A549 (cell line): ENCODE measurements at regions not wholly inside any gene's neighbourhood (a gene's known extent, or its start where the extent isn't known, plus 50 kb on each side); places are given as distances from the start of the nearest gene placed in this dataset.

ENCODE experiments used
- EP300 ChIP-seq, 2 experiments: fragments of >200 bp; sonication (Bioruptor Twin); formaldehyde crosslinking; IDR thresholded peaks; 2 replicates in 1 of 2; 3 replicates in 1 of 2; pipeline ENCODE4 v1.6.1; 2016 to 2017
- JUNB ChIP-seq: fragments of >200 bp; sonication (Bioruptor Twin); formaldehyde crosslinking; IDR thresholded peaks from 2 replicates; pipeline ENCODE4 v1.6.1; 2016
- MAZ ChIP-seq: fragments of 150-350 bp; IDR thresholded peaks from 2 replicates; pipeline ENCODE4 v1.6.1; 2014; ENCODE audit warnings: antibody characterized with exemption, low read depth, low read length, borderline replicate concordance

GRCh38 chr13:104320446-104320845 lies 1254.2 kb upstream of the SLC10A2 start:
- TF ChIP-seq MAZ (no peak), EP300 (IDR thresholded peaks at IDR 0.05) (no peak), JUNB (no peak)
